ENCODE measurements at regions not wholly inside any gene's neighbourhood (a gene's known extent, or its start where the extent isn't known, plus 50 kb on each side); places are given as distances from the start of the nearest gene placed in this dataset.

DNA sequence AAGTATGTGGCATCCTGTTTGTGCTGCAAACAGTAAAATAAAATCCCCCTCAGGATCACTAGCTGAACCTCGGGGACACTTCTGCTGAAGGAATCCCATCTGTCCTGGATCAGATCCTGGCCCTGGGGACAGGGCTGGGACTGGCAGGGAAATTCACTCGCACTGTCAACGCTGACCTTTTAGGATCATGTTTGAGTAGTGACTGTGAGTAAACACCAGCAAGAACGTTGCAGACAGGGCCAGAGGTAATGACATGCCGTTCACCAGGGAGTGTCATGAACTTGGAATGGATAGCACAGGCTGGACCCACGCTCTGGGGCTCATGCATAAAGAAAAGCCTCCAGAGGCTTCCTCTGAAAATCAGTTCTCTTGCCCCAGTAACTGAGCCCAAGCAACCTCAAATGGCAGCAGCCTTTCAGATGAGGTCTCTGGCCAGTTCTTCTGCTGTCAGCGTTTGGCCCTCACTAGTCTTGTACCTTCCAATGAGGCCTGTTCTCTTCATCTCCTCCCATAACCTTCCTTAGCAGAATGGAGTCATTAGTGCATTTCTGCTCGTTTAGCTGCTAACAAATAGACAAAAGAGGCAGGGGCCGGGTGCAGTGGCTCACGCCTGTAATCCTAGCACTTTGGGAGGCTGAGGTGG, 51.0 kb upstream of the BARX2 start (continued):
- TF ChIP-seq ZNF235 (CRISPR knock-in tag; IDR thresholded peaks at IDR 0.05; ENCODE audit: borderline replicate concordance) (no peak), POLR2AphosphoS5 (IDR thresholded peaks at IDR 0.05; ENCODE audit: low read depth, low read length) (no peak), SAP130 (CRISPR knock-in tag; IDR thresholded peaks at IDR 0.05; ENCODE audit: low read depth) (peak; percentile 94), ZNF737 (CRISPR knock-in tag; IDR thresholded peaks at IDR 0.05; ENCODE audit: borderline replicate concordance) (no peak), BRCA1 (CRISPR knock-in tag; IDR thresholded peaks at IDR 0.05) (no peak), ZNF205 (CRISPR knock-in tag; IDR thresholded peaks at IDR 0.05) (no peak), ONECUT2 (CRISPR knock-in tag; IDR thresholded peaks at IDR 0.05) (no peak), NRL (CRISPR knock-in tag; IDR thresholded peaks at IDR 0.05; ENCODE audit: borderline replicate concordance) (no peak), GPN1 (CRISPR knock-in tag; IDR thresholded peaks at IDR 0.05; ENCODE audit: borderline replicate concordance) (no peak), ZNF30 (CRISPR knock-in tag; IDR thresholded peaks at IDR 0.05) (no peak), U2AF2 (IDR thresholded peaks at IDR 0.05; ENCODE audit: low read depth, low read length) (no peak), SOX13 (IDR thresholded peaks at IDR 0.05) (0 out of 2 replicates have a peak, but pooled peaks have one; percentile 37), SOX13 (CRISPR knock-in tag; conservative IDR thresholded peaks at IDR 0.05 in 1 of 2, IDR thresholded peaks at IDR 0.05 in 1 of 2) (peak in 1 of 2 experiments; percentile 73; a peak in 2 of 4 replicates), CEBPG (CRISPR knock-in tag; IDR thresholded peaks at IDR 0.05) (peak; percentile 77), KLF6 (CRISPR knock-in tag; IDR thresholded peaks at IDR 0.05) (no peak)
- TF ChIP-seq, protein P1, sequence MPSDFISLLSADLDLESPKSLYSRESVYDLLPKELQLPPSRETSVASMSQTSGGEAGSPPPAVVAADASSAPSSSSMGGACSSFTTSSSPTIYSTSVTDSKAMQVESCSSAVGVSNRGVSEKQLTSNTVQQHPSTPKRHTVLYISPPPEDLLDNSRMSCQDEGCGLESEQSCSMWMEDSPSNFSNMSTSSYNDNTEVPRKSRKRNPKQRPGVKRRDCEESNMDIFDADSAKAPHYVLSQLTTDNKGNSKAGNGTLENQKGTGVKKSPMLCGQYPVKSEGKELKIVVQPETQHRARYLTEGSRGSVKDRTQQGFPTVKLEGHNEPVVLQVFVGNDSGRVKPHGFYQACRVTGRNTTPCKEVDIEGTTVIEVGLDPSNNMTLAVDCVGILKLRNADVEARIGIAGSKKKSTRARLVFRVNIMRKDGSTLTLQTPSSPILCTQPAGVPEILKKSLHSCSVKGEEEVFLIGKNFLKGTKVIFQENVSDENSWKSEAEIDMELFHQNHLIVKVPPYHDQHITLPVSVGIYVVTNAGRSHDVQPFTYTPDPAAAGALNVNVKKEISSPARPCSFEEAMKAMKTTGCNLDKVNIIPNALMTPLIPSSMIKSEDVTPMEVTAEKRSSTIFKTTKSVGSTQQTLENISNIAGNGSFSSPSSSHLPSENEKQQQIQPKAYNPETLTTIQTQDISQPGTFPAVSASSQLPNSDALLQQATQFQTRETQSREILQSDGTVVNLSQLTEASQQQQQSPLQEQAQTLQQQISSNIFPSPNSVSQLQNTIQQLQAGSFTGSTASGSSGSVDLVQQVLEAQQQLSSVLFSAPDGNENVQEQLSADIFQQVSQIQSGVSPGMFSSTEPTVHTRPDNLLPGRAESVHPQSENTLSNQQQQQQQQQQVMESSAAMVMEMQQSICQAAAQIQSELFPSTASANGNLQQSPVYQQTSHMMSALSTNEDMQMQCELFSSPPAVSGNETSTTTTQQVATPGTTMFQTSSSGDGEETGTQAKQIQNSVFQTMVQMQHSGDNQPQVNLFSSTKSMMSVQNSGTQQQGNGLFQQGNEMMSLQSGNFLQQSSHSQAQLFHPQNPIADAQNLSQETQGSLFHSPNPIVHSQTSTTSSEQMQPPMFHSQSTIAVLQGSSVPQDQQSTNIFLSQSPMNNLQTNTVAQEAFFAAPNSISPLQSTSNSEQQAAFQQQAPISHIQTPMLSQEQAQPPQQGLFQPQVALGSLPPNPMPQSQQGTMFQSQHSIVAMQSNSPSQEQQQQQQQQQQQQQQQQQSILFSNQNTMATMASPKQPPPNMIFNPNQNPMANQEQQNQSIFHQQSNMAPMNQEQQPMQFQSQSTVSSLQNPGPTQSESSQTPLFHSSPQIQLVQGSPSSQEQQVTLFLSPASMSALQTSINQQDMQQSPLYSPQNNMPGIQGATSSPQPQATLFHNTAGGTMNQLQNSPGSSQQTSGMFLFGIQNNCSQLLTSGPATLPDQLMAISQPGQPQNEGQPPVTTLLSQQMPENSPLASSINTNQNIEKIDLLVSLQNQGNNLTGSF (CRISPR knock-in tag; IDR thresholded peaks at IDR 0.05): no peak
- TF ChIP-seq, protein P2, sequence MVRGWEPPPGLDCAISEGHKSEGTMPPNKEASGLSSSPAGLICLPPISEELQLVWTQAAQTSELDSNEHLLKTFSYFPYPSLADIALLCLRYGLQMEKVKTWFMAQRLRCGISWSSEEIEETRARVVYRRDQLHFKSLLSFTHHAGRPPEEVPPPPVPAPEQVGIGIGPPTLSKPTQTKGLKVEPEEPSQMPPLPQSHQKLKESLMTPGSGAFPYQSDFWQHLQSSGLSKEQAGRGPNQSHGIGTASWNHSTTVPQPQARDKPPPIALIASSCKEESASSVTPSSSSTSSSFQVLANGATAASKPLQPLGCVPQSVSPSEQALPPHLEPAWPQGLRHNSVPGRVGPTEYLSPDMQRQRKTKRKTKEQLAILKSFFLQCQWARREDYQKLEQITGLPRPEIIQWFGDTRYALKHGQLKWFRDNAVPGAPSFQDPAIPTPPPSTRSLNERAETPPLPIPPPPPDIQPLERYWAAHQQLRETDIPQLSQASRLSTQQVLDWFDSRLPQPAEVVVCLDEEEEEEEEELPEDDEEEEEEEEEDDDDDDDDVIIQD (CRISPR knock-in tag; IDR thresholded peaks at IDR 0.05; ENCODE audit: low read depth): peak; percentile 79
- TF ChIP-seq, protein P3, sequence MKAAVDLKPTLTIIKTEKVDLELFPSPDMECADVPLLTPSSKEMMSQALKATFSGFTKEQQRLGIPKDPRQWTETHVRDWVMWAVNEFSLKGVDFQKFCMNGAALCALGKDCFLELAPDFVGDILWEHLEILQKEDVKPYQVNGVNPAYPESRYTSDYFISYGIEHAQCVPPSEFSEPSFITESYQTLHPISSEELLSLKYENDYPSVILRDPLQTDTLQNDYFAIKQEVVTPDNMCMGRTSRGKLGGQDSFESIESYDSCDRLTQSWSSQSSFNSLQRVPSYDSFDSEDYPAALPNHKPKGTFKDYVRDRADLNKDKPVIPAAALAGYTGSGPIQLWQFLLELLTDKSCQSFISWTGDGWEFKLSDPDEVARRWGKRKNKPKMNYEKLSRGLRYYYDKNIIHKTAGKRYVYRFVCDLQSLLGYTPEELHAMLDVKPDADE (CRISPR knock-in tag; IDR thresholded peaks at IDR 0.05): no peak
- TF ChIP-seq, protein P4, sequence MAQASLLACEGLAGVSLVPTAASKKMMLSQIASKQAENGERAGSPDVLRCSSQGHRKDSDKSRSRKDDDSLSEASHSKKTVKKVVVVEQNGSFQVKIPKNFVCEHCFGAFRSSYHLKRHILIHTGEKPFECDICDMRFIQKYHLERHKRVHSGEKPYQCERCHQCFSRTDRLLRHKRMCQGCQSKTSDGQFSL (CRISPR knock-in tag; IDR thresholded peaks at IDR 0.05): no peak
- TF ChIP-seq, protein P5, sequence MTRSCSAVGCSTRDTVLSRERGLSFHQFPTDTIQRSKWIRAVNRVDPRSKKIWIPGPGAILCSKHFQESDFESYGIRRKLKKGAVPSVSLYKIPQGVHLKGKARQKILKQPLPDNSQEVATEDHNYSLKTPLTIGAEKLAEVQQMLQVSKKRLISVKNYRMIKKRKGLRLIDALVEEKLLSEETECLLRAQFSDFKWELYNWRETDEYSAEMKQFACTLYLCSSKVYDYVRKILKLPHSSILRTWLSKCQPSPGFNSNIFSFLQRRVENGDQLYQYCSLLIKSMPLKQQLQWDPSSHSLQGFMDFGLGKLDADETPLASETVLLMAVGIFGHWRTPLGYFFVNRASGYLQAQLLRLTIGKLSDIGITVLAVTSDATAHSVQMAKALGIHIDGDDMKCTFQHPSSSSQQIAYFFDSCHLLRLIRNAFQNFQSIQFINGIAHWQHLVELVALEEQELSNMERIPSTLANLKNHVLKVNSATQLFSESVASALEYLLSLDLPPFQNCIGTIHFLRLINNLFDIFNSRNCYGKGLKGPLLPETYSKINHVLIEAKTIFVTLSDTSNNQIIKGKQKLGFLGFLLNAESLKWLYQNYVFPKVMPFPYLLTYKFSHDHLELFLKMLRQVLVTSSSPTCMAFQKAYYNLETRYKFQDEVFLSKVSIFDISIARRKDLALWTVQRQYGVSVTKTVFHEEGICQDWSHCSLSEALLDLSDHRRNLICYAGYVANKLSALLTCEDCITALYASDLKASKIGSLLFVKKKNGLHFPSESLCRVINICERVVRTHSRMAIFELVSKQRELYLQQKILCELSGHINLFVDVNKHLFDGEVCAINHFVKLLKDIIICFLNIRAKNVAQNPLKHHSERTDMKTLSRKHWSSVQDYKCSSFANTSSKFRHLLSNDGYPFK (CRISPR knock-in tag; IDR thresholded peaks at IDR 0.05; ENCODE audit: borderline replicate concordance): peak; percentile 47; the same call in 1 of the 2 replicates

Data from HepG2 (cell line).